GM19438 (cell line): ENCODE measurements at regions not wholly inside any gene's neighbourhood (a gene's known extent, or its start where the extent isn't known, plus 50 kb on each side); places are given as distances from the start of the nearest gene placed in this dataset.
"Not testable (repeated sequence)": the region's sequence is repeated elsewhere in the genome, so short reads cannot be mapped to it uniquely, and the experiment has no call there.

Experiments
- ATAC-seq: cut with Tn5 transposase; IDR thresholded peaks from one replicate; pipeline ENCODE4 v1.9.1; 2021; ENCODE audit warnings: low read depth; ENCODE audit not compliant: unreplicated experiment

- no peak for ATAC-seq
These were observed 582.4 kb upstream of the BRINP1 start for GRCh38 chr9:119951591-119951990.

DNA sequence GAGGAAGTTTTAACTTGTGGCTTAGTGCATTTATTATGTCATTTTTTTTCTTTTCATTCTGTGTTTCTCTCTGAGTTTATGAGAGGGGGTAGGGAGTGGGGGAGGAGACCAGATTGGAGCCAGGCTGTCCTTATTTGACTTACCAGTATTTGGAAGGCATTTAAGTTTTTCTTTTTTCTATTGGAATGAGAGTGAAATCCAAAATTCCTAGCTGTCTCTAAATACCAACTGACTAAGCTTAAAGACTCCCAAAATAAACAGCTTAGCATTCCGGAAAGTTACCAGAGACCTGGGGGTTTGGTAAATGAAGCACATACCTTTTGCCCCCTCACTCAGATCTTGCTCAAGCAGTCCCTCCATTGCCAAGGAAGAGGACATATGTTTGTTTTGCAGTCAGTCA lies 581.9 kb upstream of the BRINP1 start:
- no peak for ATAC-seq

GRCh38 chr9:119945686-119946085 lies 576.5 kb upstream of the BRINP1 start:
- ATAC-seq, result no peak

- ATAC-seq, result no peak
These were observed 571.9 kb upstream of the BRINP1 start for GRCh38 chr9:119941091-119941490.

DNA sequence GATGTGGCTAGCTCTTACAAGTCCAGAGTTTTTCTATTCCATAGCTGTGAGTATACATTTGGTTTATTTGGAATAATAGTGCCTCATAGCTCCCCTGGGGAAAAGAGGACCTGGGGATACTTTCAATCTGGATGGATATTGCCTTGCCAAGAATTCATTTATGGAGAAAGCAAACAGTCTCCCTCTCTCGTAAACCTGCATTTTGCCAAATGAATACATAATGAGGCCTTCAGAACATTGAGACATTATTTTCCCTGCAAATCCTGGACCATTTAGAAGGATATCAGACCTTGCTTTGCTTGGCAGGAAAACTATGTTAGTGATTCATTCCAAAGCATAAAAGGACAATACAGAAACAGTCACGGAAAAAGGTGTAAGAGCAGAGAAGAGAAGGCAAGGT lies 569.6 kb upstream of the BRINP1 start:
- no peak for ATAC-seq

- ATAC-seq, result no peak
These were observed 565.3 kb upstream of the BRINP1 start for GRCh38 chr9:119934497-119934896.

GRCh38 chr9:119933191-119933590 lies 564.0 kb upstream of the BRINP1 start:
- ATAC-seq, result no peak

- ATAC-seq, result no peak
These were observed 555.5 kb upstream of the BRINP1 start for GRCh38 chr9:119924736-119925135.

DNA sequence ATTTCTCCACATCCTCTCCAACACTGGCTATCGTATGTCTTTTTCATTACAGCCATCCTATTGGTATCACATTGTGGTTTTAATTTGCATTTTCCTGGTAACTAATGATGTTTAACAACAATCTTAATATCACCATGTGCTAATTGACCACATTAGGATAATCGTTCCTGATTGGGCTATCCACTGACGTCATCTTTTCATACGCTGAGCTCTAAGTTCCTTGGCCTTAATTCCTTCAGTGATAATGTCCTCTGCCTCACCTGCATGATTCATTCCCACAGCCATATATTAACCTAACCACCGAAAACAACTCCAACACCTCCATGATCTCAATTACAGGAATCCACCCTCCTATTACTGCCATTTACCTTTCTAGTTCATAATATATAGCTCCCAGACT lies 547.9 kb upstream of the BRINP1 start:
- no peak for ATAC-seq

- ATAC-seq, result no peak
These were observed 537.8 kb upstream of the BRINP1 start for GRCh38 chr9:119907056-119907455.

DNA sequence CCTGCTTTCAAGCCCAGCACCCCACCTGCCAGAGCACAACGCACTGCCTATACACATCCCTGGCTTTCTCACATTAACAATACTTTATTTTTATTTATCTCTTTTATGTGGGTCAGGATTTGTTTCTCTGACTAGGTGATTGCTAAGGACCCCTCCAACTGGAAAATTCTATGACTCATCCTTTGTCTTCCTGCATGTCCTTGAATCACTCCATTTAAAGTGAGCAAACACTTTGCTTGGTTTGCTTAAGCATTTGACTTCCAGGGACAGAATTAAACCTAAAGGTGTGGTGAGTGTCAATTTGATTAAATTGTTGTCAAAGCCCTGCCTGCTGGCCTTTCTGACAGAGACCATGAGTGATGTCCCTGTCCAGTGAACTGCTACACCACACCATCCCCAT lies 536.5 kb upstream of the BRINP1 start:
- no peak for ATAC-seq

GRCh38 chr9:119903851-119904250 lies 534.6 kb upstream of the BRINP1 start:
- ATAC-seq, result no peak

GRCh38 chr9:119902611-119903010 lies 533.4 kb upstream of the BRINP1 start:
- ATAC-seq, result no peak

- ATAC-seq, result no peak
These were observed 529.1 kb upstream of the BRINP1 start for GRCh38 chr9:119898316-119898715.

GRCh38 chr9:119884438-119884837 lies 515.2 kb upstream of the BRINP1 start:
- no peak for ATAC-seq

- ATAC-seq, result no peak
These were observed 512.7 kb upstream of the BRINP1 start for GRCh38 chr9:119881898-119882297.

DNA sequence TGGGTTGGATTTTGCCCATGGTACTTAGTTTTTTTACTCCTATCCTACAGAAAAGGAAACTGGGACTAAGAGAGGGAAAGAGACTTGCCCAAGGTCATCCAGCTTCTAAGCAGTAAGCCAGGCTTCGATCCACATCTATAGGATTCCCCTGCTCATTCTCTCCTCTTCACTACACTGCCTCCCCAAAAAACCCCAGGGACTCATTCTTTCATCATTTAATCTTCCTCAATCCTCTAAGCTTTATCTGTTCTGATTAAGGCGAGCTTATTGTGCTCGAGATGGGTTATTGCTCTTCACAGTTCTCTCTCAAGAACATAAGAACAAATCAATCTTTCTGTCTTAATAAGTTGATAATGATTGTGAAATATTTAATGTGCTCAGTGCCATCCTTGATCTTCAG lies 511.1 kb upstream of the BRINP1 start:
- ATAC-seq, result no peak

GRCh38 chr9:119877306-119877705 lies 508.1 kb upstream of the BRINP1 start:
- no peak for ATAC-seq

DNA sequence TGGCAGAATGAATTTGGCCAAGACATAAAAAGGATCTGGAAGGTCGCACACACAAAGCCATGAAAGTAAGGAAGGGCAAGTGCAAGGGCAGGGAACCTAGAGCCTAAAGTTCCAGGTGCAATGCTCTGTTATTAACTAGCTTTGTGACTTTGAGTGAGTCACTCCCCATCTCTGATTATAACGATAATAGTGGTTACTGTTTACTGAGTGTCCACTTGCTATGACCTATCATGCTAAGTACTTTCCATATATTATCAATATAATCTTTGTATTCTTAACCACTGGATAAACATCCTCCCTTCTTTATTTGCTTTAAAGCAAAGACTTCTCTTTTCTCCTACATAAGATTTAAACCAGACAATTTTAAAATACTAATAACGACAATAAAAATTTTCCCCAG lies 504.6 kb upstream of the BRINP1 start:
- ATAC-seq, result no peak

GRCh38 chr9:119870251-119870650 lies 501.0 kb upstream of the BRINP1 start:
- ATAC-seq, result not testable (repeated sequence)

DNA sequence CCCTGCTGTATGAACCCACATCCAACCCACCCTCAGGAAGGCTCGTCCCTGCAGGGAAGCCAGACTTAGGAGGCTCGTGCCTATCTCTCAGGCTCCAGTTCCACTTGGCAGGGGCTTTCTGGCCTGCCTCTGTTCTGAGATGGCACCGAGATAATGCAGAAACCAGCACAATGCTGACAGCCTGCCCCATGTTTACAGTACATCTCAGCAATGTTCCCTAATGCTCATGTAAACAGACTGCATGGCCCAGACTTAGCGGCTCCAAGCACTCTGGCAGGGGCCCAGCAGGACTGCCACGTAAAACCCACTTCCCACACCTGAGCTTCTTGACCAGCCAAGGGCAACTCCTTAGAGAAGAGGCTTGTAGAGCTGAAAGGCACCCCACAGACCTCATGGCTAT lies 499.5 kb upstream of the BRINP1 start:
- ATAC-seq, result no peak

GRCh38 chr9:119861842-119862241 lies 492.6 kb upstream of the BRINP1 start:
- ATAC-seq, result no peak

- ATAC-seq, result no peak
These were observed 489.9 kb upstream of the BRINP1 start for GRCh38 chr9:119859128-119859527.

- ATAC-seq, result no peak
These were observed 483.9 kb upstream of the BRINP1 start for GRCh38 chr9:119853126-119853525.
